ENCODE measurements at regions not wholly inside any gene's neighbourhood (a gene's known extent, or its start where the extent isn't known, plus 50 kb on each side); places are given as distances from the start of the nearest gene placed in this dataset.
A peak's percentile ranks its signal among the peaks of the same experiment; 100 is the strongest.

DNA sequence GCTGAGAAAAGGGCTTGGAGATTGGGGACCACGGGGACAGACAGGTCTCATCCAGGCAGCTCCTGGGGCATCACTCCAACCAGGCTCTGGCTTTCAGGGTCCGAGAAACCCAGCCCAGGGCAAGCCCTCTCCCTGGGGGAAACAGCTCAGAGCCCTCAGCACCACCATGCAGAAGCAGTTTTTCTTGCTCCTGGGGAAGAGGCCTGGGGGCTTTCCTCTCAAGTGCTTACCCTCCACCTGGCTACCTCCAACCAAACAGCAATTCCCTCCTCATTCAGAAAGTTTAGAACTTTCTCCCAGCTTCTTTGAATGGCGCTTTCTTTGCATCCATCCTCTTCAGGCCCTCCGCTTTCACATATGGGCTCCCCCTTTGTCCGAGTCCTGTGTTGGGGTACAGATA is 110.4 kb upstream of the PHACTR3 start:
- intact Hi-C loops (cut with micrococcal nuclease), result no loop called here

DNA sequence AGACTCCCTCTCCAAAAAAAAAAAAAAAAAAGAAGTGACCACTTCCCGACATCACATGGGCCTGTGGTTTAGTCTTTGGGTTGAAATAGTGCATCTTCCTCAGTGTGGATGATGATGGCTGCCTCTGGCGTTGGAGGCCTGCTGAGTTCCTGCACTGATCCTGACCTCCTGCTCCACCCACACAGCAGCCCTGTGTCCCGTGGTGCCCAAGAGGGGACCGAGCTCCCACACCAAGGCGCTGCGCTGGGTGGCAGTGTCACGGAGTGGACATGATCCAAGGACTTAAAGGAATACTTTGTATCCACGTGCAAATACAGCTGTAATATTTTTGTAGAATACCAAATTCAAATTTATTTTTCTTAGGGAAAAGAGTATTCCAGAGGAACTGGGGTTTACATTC is 109.2 kb upstream of the PHACTR3 start:
- H3K36me3 Mint-ChIP-seq (ENCODE audit: low read depth), result no peaks in the 10 kb centered on the region
- H3K9me3 Mint-ChIP-seq, result peaks cover 6% of the 10 kb centered on the region
- DNase-seq, result no peak
- H3K27ac Mint-ChIP-seq, result no peak overlapping the region
- no peak overlapping the region for H3K4me3 Mint-ChIP-seq
- no peaks in the 10 kb centered on the region for H3K4me1 Mint-ChIP-seq (ENCODE audit: low read depth)
- peaks cover 10% of the 10 kb centered on the region for H3K27me3 Mint-ChIP-seq (ENCODE audit: low read depth)
- CTCF ChIA-PET, result interaction anchor here (0.5 to 2.6 kb wide), 16 partner anchors 8 to 631 kb away, joined by 3 to 18 read pairs (median 4); no protein-coding TSS in a partner anchor
- intact Hi-C loops (cut with micrococcal nuclease), result no loop called here

More for the DNA sequence above, 110.4 kb upstream of the PHACTR3 start:
- no peak overlapping the region for H3K27ac Mint-ChIP-seq
- H3K36me3 Mint-ChIP-seq (ENCODE audit: low read depth), result no peaks in the 10 kb centered on the region
- no peaks in the 10 kb centered on the region for H3K9me3 Mint-ChIP-seq
- no peak overlapping the region for H3K4me3 Mint-ChIP-seq
- no peak for DNase-seq
- H3K4me1 Mint-ChIP-seq (ENCODE audit: low read depth), result no peaks in the 10 kb centered on the region
- CTCF ChIA-PET, result no interaction called here
- peaks cover 10% of the 10 kb centered on the region for H3K27me3 Mint-ChIP-seq (ENCODE audit: low read depth)

DNA sequence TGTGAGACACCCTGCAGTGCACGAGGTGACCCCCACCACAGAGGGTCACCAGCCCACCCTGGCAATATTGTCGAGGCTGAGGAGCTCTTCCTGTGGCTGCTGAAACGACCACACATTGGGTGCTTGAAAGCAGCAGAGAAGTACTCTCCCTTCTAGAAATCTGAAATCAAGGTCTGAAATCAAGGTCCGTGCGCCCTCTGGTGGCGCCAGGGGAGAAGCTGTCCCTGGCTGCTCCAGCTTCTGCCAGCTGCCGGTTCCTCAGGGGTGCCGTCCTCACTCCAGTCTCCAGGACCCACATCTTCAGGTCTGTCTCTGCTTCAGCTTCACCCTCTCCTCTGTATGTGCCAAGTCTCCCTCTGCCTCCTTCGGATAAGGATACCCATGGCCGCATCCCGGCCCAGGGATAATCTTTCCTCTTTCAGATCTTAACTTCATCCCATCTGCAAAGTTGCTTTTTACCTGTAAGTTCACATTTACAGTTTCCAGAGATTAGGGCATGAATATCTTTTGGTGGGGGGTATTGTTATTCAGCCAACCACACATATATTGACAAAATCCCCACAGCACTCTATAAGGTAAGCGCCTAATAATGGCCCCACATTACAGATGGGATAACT is 108.3 kb upstream of the PHACTR3 start:
- Mint-ChIP-seq H3K27ac (no peak overlapping the region), H3K9me3 (peaks cover 6% of the 10 kb centered on the region), H3K4me1 (ENCODE audit: low read depth) (no peaks in the 10 kb centered on the region), H3K27me3 (ENCODE audit: low read depth) (peaks cover 10% of the 10 kb centered on the region), H3K36me3 (ENCODE audit: low read depth) (no peaks in the 10 kb centered on the region), H3K4me3 (no peak overlapping the region)
- DNase-seq, result peak; percentile 77
- CTCF ChIA-PET, result interaction anchor here (0.5 to 2.6 kb wide), 18 partner anchors 9 to 408 kb away, joined by 3 to 18 read pairs (median 4); no protein-coding TSS in a partner anchor
- intact Hi-C loops (cut with micrococcal nuclease), result loop anchor here (2.0 kb wide), 2 partner anchors 409 to 625 kb away; no protein-coding TSS in a partner anchor

DNA sequence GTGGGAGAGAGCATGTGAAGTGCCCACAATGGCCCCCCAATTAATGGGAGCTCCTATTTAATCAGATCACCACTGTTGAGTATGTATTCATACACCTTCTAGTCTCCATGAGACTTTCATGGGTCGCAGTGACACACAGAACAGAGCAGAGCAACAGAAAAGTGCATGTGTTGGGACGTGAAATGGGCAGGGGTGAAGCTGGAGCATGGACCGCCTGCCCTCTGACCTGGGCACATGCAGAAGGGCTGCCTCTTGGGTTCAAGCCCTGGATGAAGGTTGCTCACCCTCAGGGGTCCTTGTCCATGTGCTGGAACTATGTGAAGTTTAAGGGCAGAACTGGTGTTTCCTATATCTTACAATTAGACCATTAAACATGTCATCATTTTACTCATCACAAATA is 106.0 kb upstream of the PHACTR3 start:
- Mint-ChIP-seq H3K27me3 (ENCODE audit: low read depth) (peaks cover 16% of the 10 kb centered on the region), H3K4me1 (ENCODE audit: low read depth) (no peaks in the 10 kb centered on the region), H3K27ac (no peak overlapping the region), H3K9me3 (peaks cover 6% of the 10 kb centered on the region), H3K36me3 (ENCODE audit: low read depth) (no peaks in the 10 kb centered on the region), H3K4me3 (no peak overlapping the region)
- intact Hi-C loops (cut with micrococcal nuclease), result no loop called here
- no peak for DNase-seq
- CTCF ChIA-PET, result interaction anchor here (1.0 kb wide), 1 partner anchor 22 kb away, joined by 3 read pairs; no protein-coding TSS in a partner anchor

DNA sequence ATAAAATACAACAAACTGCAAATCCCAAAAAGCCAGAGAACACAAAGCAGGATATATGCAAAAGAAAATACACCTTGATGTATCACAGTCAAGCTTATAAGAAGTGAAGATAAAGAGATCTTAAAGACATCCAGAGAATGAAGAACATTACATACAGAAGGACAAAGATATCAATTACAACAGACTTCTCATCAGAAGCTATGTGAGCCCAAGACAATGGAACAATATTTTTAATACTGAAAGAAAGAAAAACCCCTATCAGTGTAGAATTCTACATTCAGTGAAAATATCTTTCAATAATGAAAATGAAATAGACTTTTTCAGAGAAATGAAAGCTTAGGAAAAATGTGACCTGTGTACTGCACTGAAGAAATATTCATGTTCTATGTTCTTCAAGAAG is 104.5 kb upstream of the PHACTR3 start:
- peaks cover 16% of the 10 kb centered on the region for H3K27me3 Mint-ChIP-seq (ENCODE audit: low read depth)
- CTCF ChIA-PET, result no interaction called here
- H3K4me1 Mint-ChIP-seq (ENCODE audit: low read depth), result no peaks in the 10 kb centered on the region
- intact Hi-C loops (cut with micrococcal nuclease), result no loop called here
- peaks cover 6% of the 10 kb centered on the region for H3K9me3 Mint-ChIP-seq
- no peaks in the 10 kb centered on the region for H3K36me3 Mint-ChIP-seq (ENCODE audit: low read depth)
- no peak for DNase-seq
- no peak overlapping the region for H3K27ac Mint-ChIP-seq
- no peak overlapping the region for H3K4me3 Mint-ChIP-seq

DNA sequence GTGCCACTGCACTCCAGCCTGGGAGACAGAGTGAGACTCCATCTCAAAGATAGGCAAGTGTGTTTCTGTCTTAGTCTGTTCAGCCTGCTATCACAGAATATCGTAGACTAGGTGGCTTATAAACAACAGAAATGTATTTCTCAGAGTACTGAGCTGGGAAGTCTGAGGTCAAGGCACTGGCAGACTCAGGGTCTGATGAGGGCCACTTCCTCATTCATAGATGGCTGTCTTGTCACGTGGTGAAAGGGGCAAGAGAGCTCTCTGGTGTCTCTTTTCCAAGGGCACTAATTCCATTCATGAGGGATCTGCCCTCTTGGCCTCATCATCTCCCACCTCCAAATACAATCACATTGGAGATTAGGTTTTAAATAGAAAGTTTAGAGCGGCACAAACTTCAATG is 95.6 kb upstream of the PHACTR3 start:
- H3K9me3 Mint-ChIP-seq, result no peaks in the 10 kb centered on the region
- no peaks in the 10 kb centered on the region for H3K36me3 Mint-ChIP-seq (ENCODE audit: low read depth)
- no peak overlapping the region for H3K4me3 Mint-ChIP-seq
- CTCF ChIA-PET, result no interaction called here
- no peaks in the 10 kb centered on the region for H3K4me1 Mint-ChIP-seq (ENCODE audit: low read depth)
- peaks cover 6% of the 10 kb centered on the region for H3K27me3 Mint-ChIP-seq (ENCODE audit: low read depth)
- H3K27ac Mint-ChIP-seq, result no peak overlapping the region
- DNase-seq, result no peak
- intact Hi-C loops (cut with micrococcal nuclease), result no loop called here

DNA sequence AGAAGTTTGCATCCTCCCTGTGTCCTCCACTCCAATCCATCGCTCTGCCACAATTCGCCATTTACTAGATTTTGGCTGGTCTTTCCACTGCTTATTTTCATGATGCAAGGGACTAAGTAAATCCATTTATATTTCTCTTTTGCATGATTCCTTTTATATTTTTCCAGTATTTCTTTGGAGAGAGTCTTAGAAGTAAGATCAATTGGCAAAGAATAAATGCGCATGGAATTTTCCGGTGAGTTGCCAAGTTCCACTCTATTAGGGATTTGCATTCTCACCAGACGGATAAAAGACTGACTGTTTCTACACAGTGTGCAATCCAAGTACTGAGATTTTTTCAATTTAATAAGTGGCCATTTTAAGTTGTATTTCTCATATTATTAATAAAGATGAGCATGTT is 91.7 kb upstream of the PHACTR3 start:
- CTCF ChIA-PET, result no interaction called here
- no peak for DNase-seq
- Mint-ChIP-seq H3K4me3 (no peak overlapping the region), H3K4me1 (ENCODE audit: low read depth) (no peaks in the 10 kb centered on the region), H3K9me3 (no peaks in the 10 kb centered on the region), H3K27ac (no peak overlapping the region), H3K27me3 (ENCODE audit: low read depth) (peaks cover 37% of the 10 kb centered on the region), H3K36me3 (ENCODE audit: low read depth) (no peaks in the 10 kb centered on the region)
- intact Hi-C loops (cut with micrococcal nuclease), result no loop called here

DNA sequence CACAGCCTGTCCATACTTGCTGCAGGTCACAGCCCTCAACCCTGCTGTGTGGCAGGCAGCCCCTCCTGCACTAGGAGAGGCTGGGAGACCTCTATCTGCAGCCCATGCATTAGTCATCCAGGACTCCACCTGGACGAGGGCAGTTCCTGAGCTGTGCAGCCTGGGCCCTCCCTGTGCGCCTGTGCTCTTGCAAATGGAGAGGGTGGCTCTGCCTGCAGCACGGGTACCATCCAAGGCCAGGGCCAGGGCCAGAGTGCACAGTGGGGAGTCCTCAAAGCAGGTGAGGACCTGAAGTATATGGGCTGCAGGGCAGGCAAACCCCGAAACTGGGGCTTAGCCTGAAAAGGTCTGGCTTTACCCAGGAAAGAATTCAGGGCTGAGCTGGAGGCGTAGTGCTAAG is 89.8 kb upstream of the PHACTR3 start:
- Mint-ChIP-seq H3K36me3 (ENCODE audit: low read depth) (no peaks in the 10 kb centered on the region), H3K9me3 (no peaks in the 10 kb centered on the region), H3K27ac (no peak overlapping the region), H3K27me3 (ENCODE audit: low read depth) (peaks cover 44% of the 10 kb centered on the region), H3K4me3 (no peak overlapping the region), H3K4me1 (ENCODE audit: low read depth) (no peaks in the 10 kb centered on the region)
- CTCF ChIA-PET, result interaction anchor here (0.6 to 0.9 kb wide), 3 partner anchors 19 to 233 kb away, joined by 3 to 4 read pairs (median 3); no protein-coding TSS in a partner anchor
- intact Hi-C loops (cut with micrococcal nuclease), result no loop called here
- DNase-seq, result no peak

DNA sequence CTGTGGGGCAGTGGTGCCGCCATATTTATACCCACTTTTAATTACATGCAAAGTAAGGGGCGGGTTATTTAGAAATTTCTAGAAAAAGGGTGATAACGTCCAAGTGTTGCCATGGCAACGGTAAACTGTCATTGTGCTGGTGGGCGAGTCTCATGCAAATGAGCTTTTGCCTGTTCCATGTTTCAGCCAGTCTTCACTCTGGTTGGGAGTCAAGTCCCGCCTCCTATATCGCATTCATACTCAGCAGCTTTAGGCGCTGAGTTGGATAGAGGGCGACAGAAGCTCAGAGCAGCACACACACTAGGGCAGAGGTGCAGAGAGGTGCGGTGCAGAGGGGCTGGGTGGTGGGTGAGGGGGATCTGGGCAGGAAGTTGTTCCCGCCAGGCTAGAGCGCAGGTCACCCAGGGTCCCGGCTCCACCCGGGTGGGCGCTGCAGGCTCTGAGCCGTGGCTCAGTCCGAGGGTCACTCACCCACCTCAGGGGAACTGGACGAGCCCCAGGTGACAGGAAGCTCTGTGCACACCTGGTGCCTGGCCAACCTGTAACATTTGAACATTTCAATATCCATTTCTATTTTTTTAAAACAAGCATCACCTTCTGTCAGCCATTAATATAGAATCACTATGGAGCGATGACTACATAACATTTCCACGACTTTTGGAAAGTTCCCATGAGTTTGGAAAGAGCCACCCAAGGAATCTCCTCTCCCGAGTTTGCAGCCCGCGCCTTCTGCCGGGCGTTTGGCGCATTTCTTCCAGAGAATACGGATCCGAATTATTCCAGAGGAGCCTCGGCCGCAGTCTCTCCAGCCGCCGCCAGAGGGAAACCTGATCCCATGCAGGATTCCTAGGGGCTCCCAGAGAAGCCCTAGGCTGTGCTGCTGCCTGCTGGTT is 89.1 kb upstream of the PHACTR3 start:
- CTCF ChIA-PET, result interaction anchor here (0.6 to 1.3 kb wide), 5 partner anchors 13 to 595 kb away, joined by 3 to 4 read pairs (median 4); no protein-coding TSS in a partner anchor
- Mint-ChIP-seq H3K27me3 (ENCODE audit: low read depth) (peaks cover 50% of the 10 kb centered on the region), H3K27ac (no peak overlapping the region), H3K36me3 (ENCODE audit: low read depth) (no peaks in the 10 kb centered on the region), H3K9me3 (no peaks in the 10 kb centered on the region), H3K4me1 (ENCODE audit: low read depth) (no peaks in the 10 kb centered on the region), H3K4me3 (no peak overlapping the region)
- intact Hi-C loops (cut with micrococcal nuclease), result no loop called here
- DNase-seq, result peak; percentile 18

DNA sequence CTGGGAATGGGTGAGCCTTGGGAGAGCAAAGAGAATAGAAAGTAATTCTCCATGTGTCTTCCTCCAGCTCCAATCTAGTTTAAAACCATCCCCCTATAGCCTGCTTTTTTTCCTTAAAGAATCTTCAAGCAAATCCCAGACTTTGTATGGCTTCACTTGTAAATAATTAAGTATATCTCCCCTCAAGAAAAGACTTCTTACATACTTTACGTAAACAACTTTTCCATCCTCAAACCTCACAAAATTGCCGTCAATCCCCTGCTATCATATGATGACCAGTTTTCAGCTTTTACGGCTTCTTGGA is 88.5 kb upstream of the PHACTR3 start:
- CTCF ChIA-PET, result interaction anchor here (1.3 kb wide), 1 partner anchor 12 kb away, joined by 4 read pairs; no protein-coding TSS in a partner anchor
- no peak overlapping the region for H3K4me3 Mint-ChIP-seq
- intact Hi-C loops (cut with micrococcal nuclease), result no loop called here
- H3K27ac Mint-ChIP-seq, result no peak overlapping the region
- peaks cover 56% of the 10 kb centered on the region for H3K27me3 Mint-ChIP-seq (ENCODE audit: low read depth)
- no peaks in the 10 kb centered on the region for H3K4me1 Mint-ChIP-seq (ENCODE audit: low read depth)
- H3K9me3 Mint-ChIP-seq, result no peaks in the 10 kb centered on the region
- DNase-seq, result no peak
- no peaks in the 10 kb centered on the region for H3K36me3 Mint-ChIP-seq (ENCODE audit: low read depth)

DNA sequence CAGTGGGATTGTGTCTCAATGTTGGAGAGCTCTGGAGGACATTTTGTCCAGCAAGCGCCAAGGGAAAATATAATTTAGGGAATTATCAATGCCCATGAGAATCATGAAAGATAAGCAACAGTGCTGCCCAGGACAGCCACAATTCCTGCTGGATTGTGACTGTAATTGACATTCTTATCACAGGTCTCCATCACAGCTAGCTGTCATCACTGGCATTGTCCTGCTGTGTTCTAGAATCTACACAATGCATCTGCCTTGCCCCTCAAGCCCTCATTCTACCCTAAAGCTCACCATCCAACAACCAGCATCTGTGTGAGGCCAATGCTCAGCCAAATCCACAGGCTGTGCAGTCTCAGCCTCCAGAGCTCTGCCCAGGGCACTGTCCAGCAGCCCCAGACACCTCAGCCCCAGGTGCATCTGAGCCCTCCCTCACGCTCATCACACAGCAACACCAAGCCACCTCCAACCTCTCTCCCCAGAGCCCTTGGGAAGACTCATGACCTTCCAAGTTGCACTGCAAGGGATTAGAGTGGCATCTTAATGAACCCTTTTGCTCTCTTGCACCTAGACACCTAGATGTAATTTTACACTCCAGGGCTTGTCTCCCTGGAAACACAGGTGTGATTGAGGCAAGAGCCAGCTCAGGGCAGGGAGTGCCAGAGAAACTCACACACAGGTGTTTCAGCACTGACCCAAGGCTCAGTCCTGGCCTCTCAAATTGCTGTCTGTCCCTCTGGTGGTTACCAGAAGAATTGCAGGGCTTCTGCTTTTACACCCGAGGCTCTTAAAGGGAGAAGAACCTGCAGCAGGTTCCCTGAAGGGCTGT is 85.2 kb upstream of the PHACTR3 start:
- peaks cover 68% of the 10 kb centered on the region for H3K27me3 Mint-ChIP-seq (ENCODE audit: low read depth)

DNA sequence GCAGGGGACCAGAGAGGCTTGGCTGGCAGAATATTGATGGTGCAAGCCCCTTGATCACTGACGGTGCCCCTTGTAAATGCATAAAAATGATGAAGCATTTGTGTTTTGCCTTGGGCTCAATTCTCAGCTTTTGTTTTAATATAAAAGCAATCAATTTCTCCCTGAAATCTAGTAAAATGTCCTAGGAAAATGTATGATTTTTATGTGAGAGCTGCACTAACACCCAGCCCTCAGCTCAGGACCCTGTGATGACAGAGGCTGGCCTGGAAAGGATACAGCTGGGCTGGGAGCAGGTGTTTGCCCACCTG is 84.7 kb upstream of the PHACTR3 start:
- no peak for DNase-seq
- CTCF ChIA-PET, result interaction anchor here (0.8 to 1.3 kb wide), 5 partner anchors 8 to 53 kb away, joined by 3 to 7 read pairs (median 3); no protein-coding TSS in a partner anchor
- no peaks in the 10 kb centered on the region for H3K36me3 Mint-ChIP-seq (ENCODE audit: low read depth)
- peaks cover 67% of the 10 kb centered on the region for H3K27me3 Mint-ChIP-seq (ENCODE audit: low read depth)
- intact Hi-C loops (cut with micrococcal nuclease), result no loop called here
- H3K9me3 Mint-ChIP-seq, result no peaks in the 10 kb centered on the region
- no peak overlapping the region for H3K27ac Mint-ChIP-seq
- H3K4me1 Mint-ChIP-seq (ENCODE audit: low read depth), result no peaks in the 10 kb centered on the region
- no peak overlapping the region for H3K4me3 Mint-ChIP-seq

More for the DNA sequence above, 85.2 kb upstream of the PHACTR3 start:
- intact Hi-C loops (cut with micrococcal nuclease), result no loop called here
- Mint-ChIP-seq H3K27ac (no peak overlapping the region), H3K36me3 (ENCODE audit: low read depth) (no peaks in the 10 kb centered on the region), H3K4me1 (ENCODE audit: low read depth) (no peaks in the 10 kb centered on the region), H3K4me3 (no peak overlapping the region), H3K9me3 (no peaks in the 10 kb centered on the region)
- peak; percentile 33 for DNase-seq
- CTCF ChIA-PET, result interaction anchor here (0.6 to 1.3 kb wide), 6 partner anchors 9 to 401 kb away, joined by 3 to 7 read pairs (median 3); no protein-coding TSS in a partner anchor
